GM18498 (cell line): ENCODE measurements at regions not wholly inside any gene's neighbourhood (a gene's known extent, or its start where the extent isn't known, plus 50 kb on each side); places are given as distances from the start of the nearest gene placed in this dataset.

ENCODE experiments used
- ATAC-seq: cut with Tn5 transposase; IDR thresholded peaks from one replicate; pipeline ENCODE4 v1.9.1; 2021; ENCODE audit warnings: mild to moderate bottlenecking, moderate library complexity; ENCODE audit not compliant: unreplicated experiment

DNA sequence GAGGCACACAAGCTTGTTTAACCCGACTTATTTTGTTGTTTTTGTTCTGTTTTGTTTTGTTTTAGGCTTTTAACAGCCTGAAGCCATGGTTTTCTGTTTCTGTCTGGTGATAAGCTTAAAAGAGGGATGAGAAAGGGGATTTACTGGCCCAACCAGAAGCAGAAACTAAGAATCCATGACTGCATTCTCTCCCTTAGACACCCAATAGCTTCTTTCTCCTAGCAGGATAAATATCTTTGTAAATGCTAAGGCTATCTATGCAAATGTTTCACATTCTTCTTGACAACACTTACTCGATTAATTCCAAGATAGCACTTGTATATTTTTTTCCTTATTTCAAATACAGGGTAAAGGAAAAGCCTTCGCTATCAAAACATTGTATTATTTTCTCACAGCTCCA, 53.7 kb upstream of the SMAD1 start:
- no peak for ATAC-seq

DNA sequence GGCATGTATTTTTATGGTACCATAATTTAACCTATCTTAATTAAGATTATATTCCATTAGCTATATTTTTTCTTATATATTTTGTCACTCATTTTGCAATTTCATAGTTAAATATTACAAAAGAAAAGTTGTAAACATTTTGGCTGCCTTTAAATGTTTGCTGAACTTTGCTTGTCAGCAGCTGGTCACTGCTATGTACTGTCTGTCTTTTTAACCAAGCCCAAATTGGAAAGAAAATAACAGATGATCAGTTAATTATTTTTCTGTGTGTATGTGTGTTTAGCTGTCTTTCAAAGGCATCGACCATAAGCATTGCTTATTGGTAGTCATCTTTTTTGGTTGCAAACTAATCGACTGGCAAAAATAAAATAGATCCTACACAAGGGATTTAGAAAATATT, 54.4 kb upstream of the SMAD1 start:
- ATAC-seq, result no peak

DNA sequence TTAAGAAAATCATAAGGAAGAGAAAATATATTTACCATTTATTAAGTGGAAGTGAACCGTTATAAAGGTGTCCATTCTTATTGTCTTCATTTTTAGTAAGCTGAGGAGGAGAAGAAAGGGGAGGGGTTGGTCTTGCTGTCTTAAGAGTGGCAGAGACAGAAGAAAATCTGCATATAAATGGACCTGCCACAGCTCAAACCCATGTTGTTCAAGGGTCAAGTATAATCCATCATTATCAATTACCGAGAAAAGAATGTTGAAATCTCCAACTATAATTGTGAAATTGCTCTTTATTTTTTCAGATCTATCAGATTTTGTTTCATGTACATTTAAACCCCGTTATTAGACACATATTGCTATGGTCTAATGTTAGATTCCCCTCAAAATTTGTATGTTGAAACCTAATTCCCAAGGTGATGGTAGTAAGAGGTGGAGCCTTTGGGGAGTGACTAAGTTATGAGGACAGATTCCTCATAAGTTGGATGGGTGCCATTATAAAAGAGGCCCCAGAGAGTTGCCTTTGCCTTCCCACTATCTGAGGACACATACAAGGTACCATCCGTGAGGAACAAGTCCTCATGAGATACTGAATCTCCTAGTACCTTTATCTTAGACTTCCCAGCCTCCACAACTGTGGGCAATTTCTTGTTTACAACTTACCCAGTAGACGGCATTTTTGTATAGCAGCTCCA, 58.5 kb upstream of the SMAD1 start:
- ATAC-seq, result no peak

DNA sequence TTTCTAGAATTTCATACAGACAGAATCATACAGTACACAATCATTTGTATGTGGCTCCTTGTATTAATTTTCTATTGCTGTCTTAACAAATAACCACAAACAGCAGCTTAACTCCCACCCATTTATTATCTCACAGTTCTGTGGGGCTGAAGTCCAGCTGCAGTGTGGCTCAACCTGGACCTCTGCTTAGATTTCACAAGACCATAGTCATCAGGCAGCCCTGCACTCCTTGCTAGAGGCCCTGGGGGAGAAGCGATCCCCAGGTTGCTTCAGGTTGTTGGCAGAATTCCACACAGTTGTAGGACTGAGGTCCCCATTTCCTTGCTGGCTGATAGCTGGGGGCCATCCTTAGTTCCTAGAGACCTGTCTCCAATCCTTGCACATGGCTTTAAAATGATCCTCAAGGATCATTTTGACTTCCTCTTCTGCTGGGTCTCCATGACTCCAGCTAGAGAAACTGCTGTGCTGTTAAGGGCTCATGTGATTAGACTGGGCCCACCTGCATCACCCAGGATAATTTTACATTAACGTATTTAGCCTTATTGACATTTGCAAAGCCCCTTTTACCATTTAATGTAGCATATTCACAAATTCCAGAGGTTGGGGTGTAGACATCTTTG, 60.9 kb upstream of the SMAD1 start:
- no peak for ATAC-seq

DNA sequence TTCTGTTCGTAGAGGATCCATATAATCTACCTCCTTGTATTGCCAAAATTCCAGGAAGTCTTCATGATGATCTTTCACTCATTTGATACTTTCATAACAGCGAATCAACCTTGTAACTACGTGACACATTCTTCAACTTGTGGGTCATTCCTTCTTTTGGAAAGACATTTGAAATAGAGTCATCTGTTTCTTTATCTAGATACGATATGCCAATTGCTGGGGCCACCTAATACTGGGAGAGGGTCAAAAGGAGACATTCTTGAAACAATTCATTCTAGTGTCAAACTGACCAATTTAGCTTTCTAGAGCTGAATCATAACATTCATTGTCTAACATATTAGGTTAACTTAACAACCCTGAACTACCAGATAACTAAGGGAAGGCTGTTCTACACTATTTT, 62.9 kb upstream of the SMAD1 start:
- ATAC-seq, result no peak

DNA sequence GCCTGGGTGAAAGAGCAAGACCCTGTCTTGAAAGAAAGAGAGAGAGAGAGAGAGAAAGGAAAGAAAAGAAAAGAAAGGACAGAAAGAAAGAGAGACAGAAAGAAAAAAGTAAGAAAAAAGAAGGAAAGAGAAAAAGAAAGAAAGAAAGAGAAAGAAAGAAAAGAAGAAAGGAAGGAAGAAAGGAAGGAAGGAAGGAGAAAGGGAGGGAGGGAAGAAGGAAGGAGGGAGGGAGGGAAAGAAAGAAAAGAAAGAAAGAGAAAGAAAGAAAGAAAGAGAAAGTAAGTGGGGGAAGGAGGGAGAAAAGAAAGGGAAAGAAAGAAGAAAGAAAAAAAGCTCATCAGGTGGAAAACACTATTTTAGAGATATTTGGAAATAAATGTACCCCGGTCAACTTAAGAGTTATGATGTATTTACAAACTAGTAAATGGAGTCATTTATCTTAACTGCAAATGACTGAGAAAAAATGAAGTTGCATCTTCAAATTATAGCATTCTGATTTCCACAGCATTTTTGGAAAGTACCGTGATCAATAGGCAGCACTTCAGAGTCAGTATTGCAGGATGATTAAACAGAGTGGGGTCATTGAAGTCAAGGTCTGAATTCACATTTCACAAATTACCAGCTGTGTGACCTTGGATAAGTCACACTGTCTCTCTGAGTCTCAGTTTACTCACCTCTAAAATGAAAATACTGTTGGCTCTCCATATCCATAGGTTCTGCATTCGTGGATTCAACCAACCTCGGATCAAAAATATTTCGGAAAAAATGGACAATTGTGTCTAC, 64.1 kb upstream of the SMAD1 start:
- no peak for ATAC-seq

DNA sequence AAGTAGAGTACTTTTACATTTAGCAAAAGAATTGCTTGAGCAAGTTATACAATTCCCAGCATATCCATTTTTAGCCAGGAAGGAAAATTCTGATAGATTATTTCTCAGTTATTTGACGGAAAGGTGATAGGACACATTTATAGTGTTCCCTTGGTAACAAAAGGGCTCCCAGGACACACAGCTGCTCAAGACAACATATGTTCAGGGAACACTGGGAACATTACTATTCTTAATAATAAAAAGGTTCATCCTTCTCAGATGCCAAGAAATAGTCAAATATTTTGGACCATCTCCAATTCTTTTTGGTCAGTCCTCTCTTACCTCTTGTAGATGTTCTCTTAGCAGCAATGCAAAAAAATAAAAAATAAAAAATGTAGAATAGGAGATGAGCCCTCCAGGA, 66.8 kb upstream of the SMAD1 start:
- ATAC-seq, result no peak

DNA sequence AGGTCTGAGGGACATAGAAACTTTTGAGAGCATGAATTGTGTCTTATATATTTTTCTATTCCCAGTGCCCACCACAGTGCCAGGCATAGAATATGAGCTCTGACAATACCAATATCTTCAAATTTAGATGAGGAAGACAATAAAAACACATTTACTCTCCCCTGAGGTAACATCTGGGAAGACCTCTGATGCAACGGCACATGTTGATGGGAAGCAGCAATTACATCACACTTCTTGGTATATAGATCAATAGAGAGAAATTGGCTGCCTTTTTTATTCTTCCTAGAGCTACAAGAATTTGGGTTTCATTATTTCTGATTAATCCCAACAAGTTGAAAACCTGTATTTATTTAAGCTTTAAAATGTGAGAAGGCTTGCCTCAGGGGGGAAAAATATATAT, 67.4 kb upstream of the SMAD1 start:
- ATAC-seq, result no peak

DNA sequence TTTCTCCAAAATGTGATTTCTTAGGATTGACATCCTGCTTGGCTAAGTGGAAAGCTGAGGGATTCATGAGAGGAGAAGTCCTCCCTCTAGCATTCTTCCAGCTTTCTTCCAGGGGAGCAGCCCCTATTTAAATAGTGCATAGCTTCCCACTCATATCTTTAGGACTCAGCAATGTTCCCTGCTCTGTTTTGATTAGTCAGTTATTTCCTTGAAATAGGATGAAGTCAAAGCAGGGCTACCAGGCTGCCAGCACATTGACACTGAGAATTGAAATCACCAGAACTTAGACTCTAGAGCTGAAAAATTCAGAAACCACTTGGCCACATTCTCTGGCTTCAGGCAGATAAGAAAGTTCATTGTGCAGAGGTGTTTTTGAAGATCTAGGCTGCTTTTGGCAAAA, 74.7 kb upstream of the SMAD1 start:
- ATAC-seq, result no peak

DNA sequence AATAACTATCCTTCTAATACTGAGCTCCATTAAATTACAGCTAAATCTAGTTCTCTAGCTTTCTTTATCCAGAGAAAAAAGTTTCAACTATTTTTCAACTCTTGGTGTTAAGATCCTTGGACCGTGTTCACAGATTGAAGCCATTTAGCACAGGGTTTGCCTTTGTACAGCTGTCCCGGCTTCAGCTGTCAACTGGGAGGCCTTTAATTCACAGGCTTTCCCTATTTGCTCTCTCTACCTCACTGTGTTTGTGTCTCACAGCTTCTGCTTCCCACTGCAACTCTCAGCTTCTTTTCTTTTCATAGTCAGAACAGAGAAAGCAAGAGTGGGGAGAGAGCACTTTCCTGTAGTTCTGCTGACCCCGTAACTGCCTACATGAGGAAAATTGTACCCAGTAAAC, 76.9 kb upstream of the SMAD1 start:
- ATAC-seq, result no peak

DNA sequence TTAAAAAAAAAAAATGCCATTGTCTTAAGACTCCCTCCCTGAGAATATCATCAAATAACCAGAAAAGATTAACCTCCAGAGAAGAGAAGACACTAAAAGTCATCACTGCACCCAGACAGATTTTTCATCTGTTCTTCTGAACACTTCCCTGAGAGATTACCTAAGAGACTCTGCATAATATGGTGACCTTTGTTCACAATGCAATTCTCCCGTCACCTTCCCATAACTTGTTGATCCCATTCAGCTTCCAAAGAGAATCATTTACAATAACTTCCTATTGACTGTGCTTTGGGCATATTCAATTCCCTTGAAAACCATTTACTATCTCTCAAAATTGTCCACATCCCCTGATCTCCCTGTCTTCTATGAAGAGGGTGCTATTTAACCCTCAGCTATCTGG, 85.1 kb upstream of the SMAD1 start:
- ATAC-seq, result no peak

DNA sequence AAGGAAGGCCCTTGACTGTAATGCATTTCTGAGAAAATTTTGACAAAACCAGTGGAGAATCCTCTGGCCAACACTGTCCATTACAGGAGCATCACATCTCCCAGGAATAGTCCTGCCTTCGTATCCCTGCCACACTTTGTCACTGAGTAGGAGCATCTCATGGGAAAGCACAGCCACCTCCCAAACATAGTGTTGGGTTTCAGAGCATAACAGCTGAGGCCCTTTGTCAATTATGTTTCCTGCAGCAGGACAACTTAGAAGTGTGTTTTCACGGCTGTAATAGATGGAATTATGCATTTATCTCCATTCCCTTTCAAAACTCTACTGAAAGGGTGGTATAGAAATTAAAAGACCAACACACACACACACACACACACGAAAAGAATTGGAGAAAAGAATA, 91.1 kb upstream of the SMAD1 start:
- ATAC-seq, result no peak

DNA sequence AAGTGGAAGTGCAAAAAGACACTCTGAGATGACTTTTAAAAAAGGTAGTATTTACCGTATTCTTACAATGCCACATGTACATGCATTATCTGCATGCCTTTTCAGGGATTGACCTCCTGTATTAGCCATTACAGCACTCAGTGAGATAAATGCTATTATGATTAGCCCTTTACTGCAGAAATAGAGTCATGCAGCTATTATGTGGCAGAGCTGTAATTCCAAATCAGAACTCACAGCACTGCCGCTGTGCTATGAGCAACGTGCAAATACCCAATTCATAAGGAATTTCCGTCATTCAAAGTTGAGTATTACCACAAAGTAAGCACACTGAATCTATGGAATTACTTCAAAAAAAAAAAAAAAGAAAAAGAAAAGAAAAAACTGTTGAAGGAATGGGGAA, 92.1 kb upstream of the SMAD1 start:
- no peak for ATAC-seq

DNA sequence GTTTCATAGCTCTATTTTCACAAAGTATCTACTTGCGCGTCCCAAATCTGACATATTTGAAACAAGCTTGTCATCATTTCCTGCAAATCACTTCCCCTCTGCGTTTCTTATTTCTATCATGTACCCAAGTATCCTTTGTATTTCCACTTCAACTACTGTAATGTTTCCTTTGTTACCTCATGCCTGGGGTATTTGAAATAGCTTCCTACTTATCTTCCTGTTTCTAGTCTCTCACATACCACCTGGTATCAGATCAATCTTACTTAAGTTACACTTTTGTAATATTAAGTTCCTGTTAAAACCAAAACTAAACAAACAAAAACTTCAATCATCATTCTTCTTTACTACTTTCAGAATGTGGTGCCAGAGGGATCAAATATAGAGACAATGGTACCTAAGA, 93.6 kb upstream of the SMAD1 start:
- no peak for ATAC-seq

DNA sequence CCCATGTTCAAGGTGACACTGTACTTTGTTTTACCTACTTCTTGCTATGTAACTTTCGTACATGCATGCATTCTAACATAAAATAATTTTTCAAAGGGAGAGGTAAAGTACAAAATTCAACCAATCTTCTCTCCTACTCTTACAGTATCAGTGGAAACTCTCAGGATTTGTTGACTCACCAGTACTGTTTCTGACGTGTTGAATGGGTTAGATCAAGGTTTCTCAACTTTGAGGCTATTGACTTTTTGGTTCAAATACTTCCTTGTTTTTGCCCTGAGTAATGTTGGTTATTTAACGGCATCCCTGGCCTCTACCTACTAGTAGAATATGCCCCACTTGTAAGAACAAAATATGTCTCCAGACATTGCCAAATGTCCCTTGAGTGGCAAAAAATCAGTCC, 94.6 kb upstream of the SMAD1 start:
- no peak for ATAC-seq

DNA sequence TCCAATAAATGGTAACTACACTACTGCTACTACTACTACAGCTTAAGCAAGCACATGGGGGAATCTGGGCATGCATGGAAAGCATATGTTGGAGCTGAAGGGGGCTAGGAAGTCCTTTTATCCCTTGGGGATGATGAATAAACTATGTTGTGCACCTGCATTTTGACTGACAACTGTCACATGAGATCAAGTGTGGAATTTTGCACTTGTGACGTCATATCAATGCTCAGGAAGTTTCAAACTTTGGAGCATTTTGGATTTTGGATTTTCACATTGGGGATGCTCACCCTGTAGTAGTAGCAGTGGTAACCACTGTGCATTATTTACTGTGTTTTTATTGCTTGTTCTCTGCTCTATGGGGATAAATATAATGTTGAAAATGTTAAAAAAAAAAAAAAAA, 100.5 kb upstream of the SMAD1 start:
- no peak for ATAC-seq

DNA sequence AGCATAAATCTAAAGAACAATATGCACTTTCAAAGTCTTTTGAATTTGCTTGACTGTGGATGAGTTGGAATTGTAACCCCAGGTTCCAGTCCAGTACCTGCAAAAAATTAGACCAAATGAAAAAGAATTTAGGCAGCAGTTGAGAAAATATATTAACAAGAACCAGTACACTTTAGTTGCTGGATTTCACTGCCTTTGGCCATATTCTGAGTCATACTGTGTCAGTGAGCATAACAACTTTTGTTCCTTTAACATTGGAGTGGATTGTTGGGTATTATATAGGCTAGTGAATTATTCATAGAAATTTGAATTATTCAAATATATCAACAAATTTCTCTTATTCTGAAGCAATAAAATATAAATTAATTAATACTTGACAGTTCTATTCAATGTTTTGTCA, 101.5 kb upstream of the SMAD1 start:
- no peak for ATAC-seq

DNA sequence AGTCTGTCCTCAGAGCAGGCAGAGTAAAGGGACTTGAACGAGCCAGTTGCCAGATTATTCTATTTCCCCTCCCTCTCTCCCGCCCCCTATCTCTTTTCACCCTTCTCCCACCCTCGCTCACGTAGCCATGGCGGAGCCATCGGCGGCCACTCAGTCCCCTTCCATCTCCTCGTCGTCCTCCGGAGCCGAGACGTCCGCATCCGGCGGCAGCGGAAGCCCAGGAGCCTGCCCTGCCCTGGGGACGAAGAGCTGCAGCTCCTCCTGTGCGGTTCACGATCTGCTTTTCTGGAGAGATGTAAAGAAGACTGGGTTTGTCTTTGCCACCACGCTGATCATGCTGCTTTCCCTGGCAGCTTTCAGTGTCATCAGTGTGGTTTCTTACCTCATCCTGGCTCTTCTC, 106.2 kb upstream of the SMAD1 start:
- no peak for ATAC-seq

DNA sequence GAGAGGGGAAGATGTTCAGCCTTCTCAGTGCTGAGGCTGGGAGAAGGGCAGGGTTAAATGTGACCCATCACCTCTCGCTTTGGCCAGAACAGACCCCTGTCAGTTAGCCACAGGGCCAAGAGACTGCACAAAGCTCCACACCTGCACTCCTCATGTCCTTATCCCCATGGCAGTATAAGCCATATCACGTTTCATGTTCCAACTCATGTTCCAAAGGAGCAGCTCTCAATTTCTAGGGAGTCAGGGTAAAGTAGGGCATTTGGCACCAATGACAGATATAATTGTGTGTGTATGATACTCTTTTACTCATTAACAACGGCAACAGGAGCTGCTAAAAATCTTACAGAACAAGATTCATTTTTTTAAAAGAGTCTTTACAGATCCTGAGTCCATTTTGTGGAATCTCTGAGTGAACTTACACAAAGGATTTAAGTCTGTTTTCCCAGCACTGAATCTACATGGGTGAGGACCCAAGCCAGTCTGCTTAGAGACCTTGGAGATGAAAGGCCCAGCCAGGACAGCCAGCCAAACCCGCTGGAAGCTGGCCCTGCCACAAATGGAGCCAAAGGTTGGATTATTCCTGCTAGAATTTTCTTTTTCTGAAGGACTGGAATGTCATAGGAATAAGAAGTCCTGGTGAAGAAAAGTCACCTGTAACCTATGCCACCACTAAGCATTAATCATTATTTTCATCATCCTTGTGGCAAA, 129.1 kb upstream of the SMAD1 start:
- no peak for ATAC-seq

DNA sequence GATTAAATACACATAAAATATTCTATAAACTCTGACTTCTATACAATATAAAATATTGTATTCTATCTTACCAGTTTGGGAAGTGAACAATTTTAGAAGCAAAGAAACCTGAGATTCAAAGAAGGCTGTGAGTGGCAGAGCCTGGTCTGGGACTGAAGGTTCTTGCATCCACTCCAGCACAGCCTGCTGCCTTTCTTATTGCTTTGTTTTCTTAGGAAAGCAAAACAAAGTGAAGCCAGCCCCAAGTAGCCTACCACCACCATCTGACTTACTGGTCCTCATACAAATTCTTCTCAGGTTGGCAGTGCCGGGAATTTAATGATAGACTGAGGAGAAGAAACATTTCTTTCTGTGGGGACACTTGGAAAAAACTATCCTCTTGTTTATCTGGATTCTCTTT, 129.7 kb upstream of the SMAD1 start:
- no peak for ATAC-seq

DNA sequence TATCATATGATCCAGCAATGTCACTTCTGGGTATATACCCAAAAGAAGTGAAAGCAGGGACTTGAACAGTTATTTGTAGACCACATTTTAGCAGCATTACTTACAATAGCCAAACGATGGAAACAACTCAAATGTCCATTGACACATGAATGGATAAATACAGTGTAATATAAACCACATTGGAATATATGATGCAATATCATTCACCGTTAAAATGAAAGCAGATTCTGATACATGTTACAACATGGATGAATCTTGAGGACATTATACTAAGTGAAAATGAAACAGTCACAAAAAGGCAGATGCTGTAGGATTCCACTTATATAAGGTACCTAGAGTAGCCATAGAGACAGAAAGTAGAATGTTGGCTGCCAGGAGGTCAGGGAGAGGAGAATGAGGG, 130.5 kb upstream of the SMAD1 start:
- ATAC-seq, result no peak

DNA sequence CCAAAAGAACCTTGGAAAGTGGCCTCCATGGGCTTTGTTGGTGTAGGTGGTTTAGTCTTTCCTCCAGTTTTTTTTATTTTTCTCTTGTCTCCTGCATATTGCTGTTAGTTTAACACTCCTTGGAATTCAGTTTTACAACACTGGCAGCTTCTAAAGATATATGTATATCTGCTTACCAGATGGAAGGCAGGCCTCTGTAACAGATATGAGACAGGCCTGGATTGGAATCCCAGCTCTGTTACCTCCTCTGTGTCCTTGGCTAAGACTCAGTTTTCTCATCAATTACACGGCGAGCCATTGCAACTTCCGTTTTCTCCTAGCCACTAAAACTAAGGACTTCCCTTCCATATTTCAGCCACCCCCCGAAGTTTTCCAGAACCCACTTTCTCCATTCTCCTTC, 133.4 kb upstream of the SMAD1 start:
- no peak for ATAC-seq
